Thoracic aorta (tissue), 2 donors: ENCODE measurements at regions not wholly inside any gene's neighbourhood (a gene's known extent, or its start where the extent isn't known, plus 50 kb on each side); places are given as distances from the start of the nearest gene placed in this dataset.

Experiments
- ATAC-seq: fragments of 150-250 bp; one replicate; pipeline ENCODE4 v1.8.0; 2017; ENCODE audit warnings: low read depth; ENCODE audit not compliant: insufficient number of reproducible peaks, low FRiP score
- DNase-seq: peaks from one replicate; pipeline ENCODE4 v3.0.0-alpha.2; 2020; ENCODE audit warnings: low spot score
- H3K27ac ChIP-seq, 2 donors: fragments of 200-600 bp; sonication (generic); 1 replicate in 1 of 2; 2 replicates in 1 of 2; pipeline ENCODE4 v1.5.1; 2016; ENCODE audit warnings: mild to moderate bottlenecking in 2 of 2, moderate library complexity in 2 of 2
- H3K27me3 ChIP-seq: fragments of 200-600 bp; sonication (generic); replicated peaks from 2 replicates; pipeline ENCODE4 v1.6.0; 2016; ENCODE audit warnings: mild to moderate bottlenecking; ENCODE audit not compliant: insufficient read depth
- H3K36me3 ChIP-seq: fragments of 200-600 bp; sonication (generic); one replicate; pipeline ENCODE4 v1.5.1; 2016
- H3K4me1 ChIP-seq, 2 donors: fragments of 200-600 bp; sonication (generic); 1 replicate in 1 of 2; 2 replicates in 1 of 2; pipeline versions ENCODE4 v1.5.1 to v1.6.0; 2016; ENCODE audit warnings: low read depth in 2 of 2, mild to moderate bottlenecking in 1 of 2; ENCODE audit not compliant: control insufficient read depth in 1 of 2
- H3K4me3 ChIP-seq: fragments of 200-600 bp; sonication (generic); 2 replicates; pipeline ENCODE4 v1.5.1; 2016; ENCODE audit warnings: mild to moderate bottlenecking
- H3K9me3 ChIP-seq: fragments of 200-600 bp; sonication (generic); 2 replicates; pipeline ENCODE4 v1.5.1; 2016
- TF ChIP-seq, protein P1 (sequence below): fragments of 200-600 bp; sonication (generic); IDR thresholded peaks from one replicate; pipeline ENCODE4 v1.5.1; 2019; ENCODE audit warnings: antibody characterized with exemption

DNA sequence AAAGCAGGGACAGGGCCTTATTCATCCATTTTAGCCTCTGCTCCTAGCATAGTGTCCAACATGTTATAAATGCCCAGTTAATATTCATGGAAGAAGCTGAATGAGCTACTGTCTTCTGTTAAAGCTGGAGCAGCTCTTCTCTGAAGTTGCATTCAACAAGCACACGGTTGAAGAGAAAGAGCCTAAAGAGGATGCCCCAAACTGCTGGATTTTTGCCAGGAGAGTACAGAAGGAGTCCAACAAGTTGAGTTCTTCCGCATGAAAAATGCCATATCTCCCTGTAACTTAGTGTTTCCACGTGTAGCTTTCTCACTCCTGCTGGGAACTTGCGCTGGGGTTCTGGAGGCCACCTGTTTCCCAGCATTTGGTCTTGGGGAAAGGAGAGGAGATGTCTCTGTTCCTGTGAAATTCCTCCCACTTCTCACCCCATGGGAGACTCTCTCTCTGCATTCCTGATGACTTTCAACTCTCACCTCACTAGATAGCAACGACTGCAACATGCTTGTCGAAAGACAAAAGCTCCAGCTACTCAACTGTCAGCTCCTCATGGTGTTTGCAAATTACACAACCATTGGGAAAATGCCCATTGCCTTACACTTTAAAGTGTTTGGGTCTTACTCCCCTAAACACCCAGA lies 122.8 kb downstream of the KIF4B start:
- no peak for ATAC-seq

DNA sequence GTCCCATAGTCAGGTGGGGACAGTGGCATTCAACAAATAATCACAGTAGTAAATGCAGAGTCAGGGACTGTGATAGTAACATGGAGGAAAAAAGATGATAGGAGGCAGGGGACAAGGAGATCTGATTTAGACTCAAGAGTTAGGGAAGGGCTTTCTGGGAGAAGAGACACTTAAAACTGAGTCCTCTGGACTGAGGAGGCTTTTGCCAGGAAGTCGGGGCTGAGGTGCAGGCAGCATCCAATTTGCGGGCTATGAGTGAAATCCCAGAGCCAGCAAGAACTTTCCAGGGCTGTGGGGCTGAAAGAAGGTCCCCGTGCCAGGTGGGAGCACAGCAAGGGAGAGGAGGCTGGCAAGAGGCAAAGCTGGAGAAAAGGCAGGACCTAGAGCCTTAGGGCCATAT lies 124.1 kb downstream of the KIF4B start:
- H3K4me1 ChIP-seq: no peaks in the 10 kb centered on the region
- H3K9me3 ChIP-seq: no peaks in the 10 kb centered on the region
- no peaks in the 10 kb centered on the region for H3K27me3 ChIP-seq
- no peak for DNase-seq
- H3K36me3 ChIP-seq: no peaks in the 10 kb centered on the region
- H3K27ac ChIP-seq: no peak overlapping the region
- no peak for ATAC-seq
- no peak overlapping the region for H3K4me3 ChIP-seq
- TF ChIP-seq, protein P1, sequence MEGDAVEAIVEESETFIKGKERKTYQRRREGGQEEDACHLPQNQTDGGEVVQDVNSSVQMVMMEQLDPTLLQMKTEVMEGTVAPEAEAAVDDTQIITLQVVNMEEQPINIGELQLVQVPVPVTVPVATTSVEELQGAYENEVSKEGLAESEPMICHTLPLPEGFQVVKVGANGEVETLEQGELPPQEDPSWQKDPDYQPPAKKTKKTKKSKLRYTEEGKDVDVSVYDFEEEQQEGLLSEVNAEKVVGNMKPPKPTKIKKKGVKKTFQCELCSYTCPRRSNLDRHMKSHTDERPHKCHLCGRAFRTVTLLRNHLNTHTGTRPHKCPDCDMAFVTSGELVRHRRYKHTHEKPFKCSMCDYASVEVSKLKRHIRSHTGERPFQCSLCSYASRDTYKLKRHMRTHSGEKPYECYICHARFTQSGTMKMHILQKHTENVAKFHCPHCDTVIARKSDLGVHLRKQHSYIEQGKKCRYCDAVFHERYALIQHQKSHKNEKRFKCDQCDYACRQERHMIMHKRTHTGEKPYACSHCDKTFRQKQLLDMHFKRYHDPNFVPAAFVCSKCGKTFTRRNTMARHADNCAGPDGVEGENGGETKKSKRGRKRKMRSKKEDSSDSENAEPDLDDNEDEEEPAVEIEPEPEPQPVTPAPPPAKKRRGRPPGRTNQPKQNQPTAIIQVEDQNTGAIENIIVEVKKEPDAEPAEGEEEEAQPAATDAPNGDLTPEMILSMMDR: no peak

More for the DNA sequence above, 122.8 kb downstream of the KIF4B start:
- H3K36me3 ChIP-seq: no peaks in the 10 kb centered on the region
- no peak overlapping the region for H3K27ac ChIP-seq
- H3K4me1 ChIP-seq: no peaks in the 10 kb centered on the region
- no peaks in the 10 kb centered on the region for H3K9me3 ChIP-seq
- H3K4me3 ChIP-seq: no peak overlapping the region
- DNase-seq: no peak
- TF ChIP-seq, protein P1: no peak
- no peaks in the 10 kb centered on the region for H3K27me3 ChIP-seq

DNA sequence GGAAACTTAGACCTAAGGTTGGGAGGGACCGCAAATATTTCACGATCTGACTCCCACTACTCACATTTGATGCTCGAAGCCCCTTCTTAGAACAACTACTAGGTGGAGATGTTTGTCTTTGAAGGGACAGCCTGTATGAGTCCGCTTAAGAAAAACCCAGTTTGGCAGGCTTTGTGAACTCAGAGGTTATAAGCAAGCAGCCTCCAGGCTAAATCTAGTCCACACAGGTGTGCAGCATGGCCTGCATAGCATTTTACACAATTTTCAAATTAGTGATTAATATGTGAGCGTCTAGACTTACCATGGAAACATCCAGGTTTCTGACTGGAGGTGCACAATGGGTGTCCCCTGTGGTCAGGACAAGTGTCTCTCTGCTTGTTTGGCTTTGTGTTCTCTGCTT lies 127.1 kb downstream of the KIF4B start:
- no peak overlapping the region for H3K27ac ChIP-seq
- no peak for ATAC-seq
- no peak overlapping the region for H3K4me3 ChIP-seq
- H3K27me3 ChIP-seq: no peaks in the 10 kb centered on the region
- H3K9me3 ChIP-seq: no peaks in the 10 kb centered on the region
- no peaks in the 10 kb centered on the region for H3K4me1 ChIP-seq
- no peak for DNase-seq
- no peaks in the 10 kb centered on the region for H3K36me3 ChIP-seq
- TF ChIP-seq, protein P1: no peak

DNA sequence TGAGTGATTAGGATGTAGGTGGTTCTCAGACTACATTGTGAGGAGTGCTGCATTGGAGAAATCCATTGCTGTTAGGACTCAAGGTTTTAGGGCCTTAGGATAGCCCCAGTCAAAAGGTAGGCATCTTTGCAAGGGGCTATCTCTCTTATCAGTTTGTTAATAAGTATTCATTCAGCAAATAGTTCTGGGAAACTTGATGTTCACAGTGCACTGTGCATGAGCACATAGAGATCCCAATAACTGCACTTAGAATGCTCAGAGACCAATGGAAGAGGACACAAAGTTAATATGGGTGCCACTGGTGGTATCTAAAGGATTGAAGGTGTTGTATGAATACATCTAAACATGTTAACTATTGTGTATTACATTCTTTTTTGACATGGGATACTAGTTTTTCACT lies 131.4 kb downstream of the KIF4B start:
- DNase-seq (no peak), ATAC-seq (no peak)
- Histone ChIP-seq H3K4me3 (no peak overlapping the region), H3K27ac (no peak overlapping the region), H3K9me3 (no peaks in the 10 kb centered on the region), H3K36me3 (no peaks in the 10 kb centered on the region), H3K27me3 (no peaks in the 10 kb centered on the region), H3K4me1 (no peaks in the 10 kb centered on the region)
- TF ChIP-seq, protein P1: no peak

DNA sequence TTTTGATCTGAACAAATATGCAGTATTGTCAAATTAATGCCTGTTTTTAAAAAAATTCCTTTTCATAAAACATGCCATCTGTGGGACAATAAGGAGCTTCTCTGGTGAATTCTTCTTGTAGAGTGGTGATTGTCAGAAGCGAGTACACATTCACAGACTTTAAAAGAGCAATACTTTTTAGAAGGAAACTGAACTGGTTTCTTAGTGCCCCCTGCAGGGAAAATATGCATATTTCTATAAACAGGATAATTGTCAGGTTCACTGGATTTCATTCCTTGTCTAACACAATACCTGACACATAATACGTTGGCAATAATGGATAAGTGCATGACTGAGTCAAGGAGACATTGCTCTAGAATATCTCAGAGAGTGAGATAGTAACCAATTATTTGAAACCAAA lies 133.7 kb downstream of the KIF4B start:
- TF ChIP-seq, protein P1: no peak
- no peak overlapping the region for H3K27ac ChIP-seq
- ATAC-seq (no peak), DNase-seq (no peak)
- H3K4me3 ChIP-seq: no peak overlapping the region
- H3K9me3 ChIP-seq: no peaks in the 10 kb centered on the region
- no peaks in the 10 kb centered on the region for H3K27me3 ChIP-seq
- H3K4me1 ChIP-seq: no peaks in the 10 kb centered on the region
- no peaks in the 10 kb centered on the region for H3K36me3 ChIP-seq
